HG03439 (cell line): ENCODE measurements at regions not wholly inside any gene's neighbourhood (a gene's known extent, or its start where the extent isn't known, plus 50 kb on each side); places are given as distances from the start of the nearest gene placed in this dataset.
"Not testable (repeated sequence)": the region's sequence is repeated elsewhere in the genome, so short reads cannot be mapped to it uniquely, and the experiment has no call there.

Experiments
- ATAC-seq: cut with Tn5 transposase; IDR thresholded peaks from one replicate; pipeline ENCODE4 v1.9.1; 2021; ENCODE audit warnings: mild to moderate bottlenecking, moderate library complexity; ENCODE audit not compliant: unreplicated experiment

- ATAC-seq: no peak
These were observed 70.8 kb upstream of the AKIRIN2 start for GRCh38 chr6:87772597-87773530.

GRCh38 chr6:87767478-87767877 is 65.4 kb upstream of the AKIRIN2 start:
- ATAC-seq: no peak

- ATAC-seq: no peak
These were observed 64.2 kb upstream of the AKIRIN2 start for GRCh38 chr6:87766211-87766610.

- no peak for ATAC-seq
These were observed 61.9 kb upstream of the AKIRIN2 start for GRCh38 chr6:87763901-87764300.

GRCh38 chr6:87763276-87763675 is 61.2 kb upstream of the AKIRIN2 start:
- ATAC-seq: no peak

- no peak for ATAC-seq
These were observed 60.1 kb upstream of the AKIRIN2 start for GRCh38 chr6:87762116-87762515.

- no peak for ATAC-seq
These were observed 55.8 kb upstream of the AKIRIN2 start for GRCh38 chr6:87757792-87758191.

- peak; percentile 88 for ATAC-seq
These were observed 54.8 kb upstream of the AKIRIN2 start for GRCh38 chr6:87756858-87757257.

- ATAC-seq: no peak
These were observed 54.0 kb upstream of the AKIRIN2 start for GRCh38 chr6:87755708-87756671.

- ATAC-seq: no peak
These were observed 52.8 kb upstream of the AKIRIN2 start for GRCh38 chr6:87754828-87755227.

GRCh38 chr6:87753131-87753685 is 51.2 kb upstream of the AKIRIN2 start:
- no peak for ATAC-seq

- ATAC-seq: not testable (repeated sequence)
These were observed 50.5 kb upstream of the AKIRIN2 start for GRCh38 chr6:87752503-87752902.
